ENCODE measurements at regions not wholly inside any gene's neighbourhood (a gene's known extent, or its start where the extent isn't known, plus 50 kb on each side); places are given as distances from the start of the nearest gene placed in this dataset.

GRCh38 chr9:38181232-38181631, 112.2 kb upstream of the SHB start:
- BruUV-seq (replicated peaks), result no TSS peak
- Histone ChIP-seq H4K20me1 (ENCODE audit: insufficient read depth) (no peaks in the 10 kb centered on the region), H3K9me2 (ENCODE audit: insufficient read depth) (no peaks in the 10 kb centered on the region), H3K79me2 (ENCODE audit: low read depth) (no peaks in the 10 kb centered on the region), H3K4me2 (no peak overlapping the region), H3K4me3 (no peak overlapping the region), H3F3A (ENCODE audit: insufficient read depth, low read depth) (peaks cover 14% of the 10 kb centered on the region; the same call in 1 of the 2 replicates), H3K9me3 (ENCODE audit: insufficient read depth, low read depth) (no peaks in the 10 kb centered on the region), H2AFZ (no peak overlapping the region), H3K27ac (no peak overlapping the region), H3K27me3 (ENCODE audit: insufficient read depth, low read depth) (no peaks in the 10 kb centered on the region), H3K36me3 (ENCODE audit: low read depth) (no peaks in the 10 kb centered on the region), H3K4me1 (replicated peaks; ENCODE audit: insufficient read depth) (peaks cover 22% of the 10 kb centered on the region)
- TF ChIP-seq EZH2 (IDR thresholded peaks at IDR 0.05; ENCODE audit: low read depth), result no peak
- TF ChIP-seq, protein P1, sequence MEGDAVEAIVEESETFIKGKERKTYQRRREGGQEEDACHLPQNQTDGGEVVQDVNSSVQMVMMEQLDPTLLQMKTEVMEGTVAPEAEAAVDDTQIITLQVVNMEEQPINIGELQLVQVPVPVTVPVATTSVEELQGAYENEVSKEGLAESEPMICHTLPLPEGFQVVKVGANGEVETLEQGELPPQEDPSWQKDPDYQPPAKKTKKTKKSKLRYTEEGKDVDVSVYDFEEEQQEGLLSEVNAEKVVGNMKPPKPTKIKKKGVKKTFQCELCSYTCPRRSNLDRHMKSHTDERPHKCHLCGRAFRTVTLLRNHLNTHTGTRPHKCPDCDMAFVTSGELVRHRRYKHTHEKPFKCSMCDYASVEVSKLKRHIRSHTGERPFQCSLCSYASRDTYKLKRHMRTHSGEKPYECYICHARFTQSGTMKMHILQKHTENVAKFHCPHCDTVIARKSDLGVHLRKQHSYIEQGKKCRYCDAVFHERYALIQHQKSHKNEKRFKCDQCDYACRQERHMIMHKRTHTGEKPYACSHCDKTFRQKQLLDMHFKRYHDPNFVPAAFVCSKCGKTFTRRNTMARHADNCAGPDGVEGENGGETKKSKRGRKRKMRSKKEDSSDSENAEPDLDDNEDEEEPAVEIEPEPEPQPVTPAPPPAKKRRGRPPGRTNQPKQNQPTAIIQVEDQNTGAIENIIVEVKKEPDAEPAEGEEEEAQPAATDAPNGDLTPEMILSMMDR (conservative IDR thresholded peaks at IDR 0.05), result no peak
- DNase-seq, result no peak
- intact Hi-C loops (cut with micrococcal nuclease; ENCODE audit: unreplicated experiment), result no loop called here
- CTCF ChIA-PET, result interaction anchor here (0.5 kb wide), 1 partner anchor 68 kb away, joined by 3 read pairs; no protein-coding TSS in a partner anchor
- POLR2A ChIA-PET (ENCODE audit: unreplicated experiment), result no interaction called here

GRCh38 chr9:38180656-38181055, 111.6 kb upstream of the SHB start:
- CTCF ChIA-PET, result no interaction called here

GRCh38 chr9:38179965-38180364, 110.9 kb upstream of the SHB start:
- H3K4me1 ChIP-seq (replicated peaks; ENCODE audit: insufficient read depth), result peaks cover 27% of the 10 kb centered on the region
- no peaks in the 10 kb centered on the region for H3K36me3 ChIP-seq (ENCODE audit: low read depth)
- peaks cover 18% of the 10 kb centered on the region; the same call in 1 of the 2 replicates for H3F3A ChIP-seq (ENCODE audit: insufficient read depth, low read depth)
- no TSS peak for BruUV-seq (replicated peaks)
- CTCF ChIA-PET, result no interaction called here
- intact Hi-C loops (cut with micrococcal nuclease; ENCODE audit: unreplicated experiment), result loop anchor here (2.0 kb wide), 1 partner anchor 47 kb away; no protein-coding TSS in a partner anchor
- POLR2A ChIA-PET (ENCODE audit: unreplicated experiment), result interaction anchor here (0.6 kb wide), 1 partner anchor 164 kb away, joined by 4 read pairs; no protein-coding TSS in a partner anchor
- no peaks in the 10 kb centered on the region for H4K20me1 ChIP-seq (ENCODE audit: insufficient read depth)
- no peaks in the 10 kb centered on the region for H3K27me3 ChIP-seq (ENCODE audit: insufficient read depth, low read depth)
- H3K4me2 ChIP-seq, result no peak overlapping the region
- no peak overlapping the region for H3K27ac ChIP-seq
- H3K9me2 ChIP-seq (ENCODE audit: insufficient read depth), result no peaks in the 10 kb centered on the region
- H3K79me2 ChIP-seq (ENCODE audit: low read depth), result no peaks in the 10 kb centered on the region
- no peaks in the 10 kb centered on the region for H3K9me3 ChIP-seq (ENCODE audit: insufficient read depth, low read depth)
- no peak for DNase-seq
- H3K4me3 ChIP-seq, result no peak overlapping the region
- TF ChIP-seq, protein P1 (conservative IDR thresholded peaks at IDR 0.05), result no peak
- no peak for TF ChIP-seq EZH2 (IDR thresholded peaks at IDR 0.05; ENCODE audit: low read depth)
- no peak overlapping the region for H2AFZ ChIP-seq

More at GRCh38 chr9:38180656-38181055, 111.6 kb upstream of the SHB start:
- Histone ChIP-seq H3K9me3 (ENCODE audit: insufficient read depth, low read depth) (no peaks in the 10 kb centered on the region), H3K4me2 (no peak overlapping the region), H4K20me1 (ENCODE audit: insufficient read depth) (no peaks in the 10 kb centered on the region), H3K27me3 (ENCODE audit: insufficient read depth, low read depth) (no peaks in the 10 kb centered on the region), H3K4me3 (no peak overlapping the region), H3K9me2 (ENCODE audit: insufficient read depth) (no peaks in the 10 kb centered on the region), H2AFZ (no peak overlapping the region), H3K27ac (no peak overlapping the region), H3K79me2 (ENCODE audit: low read depth) (no peaks in the 10 kb centered on the region), H3K36me3 (ENCODE audit: low read depth) (no peaks in the 10 kb centered on the region), H3F3A (ENCODE audit: insufficient read depth, low read depth) (peaks cover 18% of the 10 kb centered on the region; the same call in 1 of the 2 replicates), H3K4me1 (replicated peaks; ENCODE audit: insufficient read depth) (peaks cover 27% of the 10 kb centered on the region)
- DNase-seq, result no peak
- no TSS peak for BruUV-seq (replicated peaks)
- POLR2A ChIA-PET (ENCODE audit: unreplicated experiment), result no interaction called here
- intact Hi-C loops (cut with micrococcal nuclease; ENCODE audit: unreplicated experiment), result no loop called here
- no peak for TF ChIP-seq EZH2 (IDR thresholded peaks at IDR 0.05; ENCODE audit: low read depth)
- TF ChIP-seq, protein P1 (conservative IDR thresholded peaks at IDR 0.05), result no peak
